ENCODE measurements at regions not wholly inside any gene's neighbourhood (a gene's known extent, or its start where the extent isn't known, plus 50 kb on each side); places are given as distances from the start of the nearest gene placed in this dataset.
A peak's percentile ranks its signal among the peaks of the same experiment; 100 is the strongest.

GRCh38 chr11:116072601-116073410 is 568.6 kb upstream of the CADM1 start:
- H3K9me3 ChIP-seq (ENCODE audit: control insufficient read depth, insufficient read depth, low read length), result no peaks in the 10 kb centered on the region
- peaks cover 5% of the 10 kb centered on the region for H3K27me3 ChIP-seq (ENCODE audit: control insufficient read depth, insufficient read depth, low read length)
- POLR2A ChIA-PET, result no interaction called here
- DNase-seq (ENCODE audit: low read depth, low spot score), result no peak
- CTCF ChIA-PET, result no interaction called here
- H3K4me3 ChIP-seq (ENCODE audit: low read depth, low read length), result no peak overlapping the region
- 0 out of 2 replicates have a peak, but pooled peaks have one; percentile 9 for TF ChIP-seq CTCF (IDR thresholded peaks at IDR 0.05; ENCODE audit: low read depth, low read length)
- peak overlapping the region; percentile 31 for H3K27ac ChIP-seq (ENCODE audit: low read depth, low read length)

- CTCF ChIA-PET, result no interaction called here
- peaks cover 5% of the 10 kb centered on the region for H3K27me3 ChIP-seq (ENCODE audit: control insufficient read depth, insufficient read depth, low read length)
- H3K27ac ChIP-seq (ENCODE audit: low read depth, low read length), result no peak overlapping the region
- TF ChIP-seq CTCF (IDR thresholded peaks at IDR 0.05; ENCODE audit: low read depth, low read length), result no peak
- POLR2A ChIA-PET, result no interaction called here
- no peak overlapping the region for H3K4me3 ChIP-seq (ENCODE audit: low read depth, low read length)
- H3K9me3 ChIP-seq (ENCODE audit: control insufficient read depth, insufficient read depth, low read length), result no peaks in the 10 kb centered on the region
- DNase-seq (ENCODE audit: low read depth, low spot score), result no peak
Measured at GRCh38 chr11:116072133-116072532, 567.9 kb upstream of the CADM1 start.

GRCh38 chr11:116071241-116071640 is 567.0 kb upstream of the CADM1 start:
- H3K27ac ChIP-seq (ENCODE audit: low read depth, low read length), result no peak overlapping the region
- H3K9me3 ChIP-seq (ENCODE audit: control insufficient read depth, insufficient read depth, low read length), result no peaks in the 10 kb centered on the region
- peaks cover 5% of the 10 kb centered on the region for H3K27me3 ChIP-seq (ENCODE audit: control insufficient read depth, insufficient read depth, low read length)
- ChIA-PET POLR2A (no interaction called here), CTCF (no interaction called here)
- DNase-seq (ENCODE audit: low read depth, low spot score), result no peak
- no peak overlapping the region for H3K4me3 ChIP-seq (ENCODE audit: low read depth, low read length)
- no peak for TF ChIP-seq CTCF (IDR thresholded peaks at IDR 0.05; ENCODE audit: low read depth, low read length)

- no peak for TF ChIP-seq CTCF (IDR thresholded peaks at IDR 0.05; ENCODE audit: low read depth, low read length)
Measured at GRCh38 chr11:116070520-116070919, 566.3 kb upstream of the CADM1 start.

GRCh38 chr11:116066777-116067176 is 562.6 kb upstream of the CADM1 start:
- peaks cover 2% of the 10 kb centered on the region for H3K27me3 ChIP-seq (ENCODE audit: control insufficient read depth, insufficient read depth, low read length)
- POLR2A ChIA-PET, result no interaction called here
- CTCF ChIA-PET, result no interaction called here

More at GRCh38 chr11:116070520-116070919, 566.3 kb upstream of the CADM1 start:
- POLR2A ChIA-PET, result no interaction called here
- H3K27ac ChIP-seq (ENCODE audit: low read depth, low read length), result no peak overlapping the region
- peaks cover 3% of the 10 kb centered on the region for H3K27me3 ChIP-seq (ENCODE audit: control insufficient read depth, insufficient read depth, low read length)
- H3K9me3 ChIP-seq (ENCODE audit: control insufficient read depth, insufficient read depth, low read length), result no peaks in the 10 kb centered on the region
- CTCF ChIA-PET, result no interaction called here
- no peak overlapping the region for H3K4me3 ChIP-seq (ENCODE audit: low read depth, low read length)
- no peak for DNase-seq (ENCODE audit: low read depth, low spot score)

More at GRCh38 chr11:116066777-116067176, 562.6 kb upstream of the CADM1 start:
- DNase-seq (ENCODE audit: low read depth, low spot score), result no peak
- no peak overlapping the region for H3K27ac ChIP-seq (ENCODE audit: low read depth, low read length)
- H3K4me3 ChIP-seq (ENCODE audit: low read depth, low read length), result no peak overlapping the region
- TF ChIP-seq CTCF (IDR thresholded peaks at IDR 0.05; ENCODE audit: low read depth, low read length), result no peak
- no peaks in the 10 kb centered on the region for H3K9me3 ChIP-seq (ENCODE audit: control insufficient read depth, insufficient read depth, low read length)
